Endodermal cell (in vitro differentiated cells): ENCODE measurements at regions not wholly inside any gene's neighbourhood (a gene's known extent, or its start where the extent isn't known, plus 50 kb on each side); places are given as distances from the start of the nearest gene placed in this dataset.

Experiments
- DNase-seq: peaks from one replicate; pipeline ENCODE4 v3.0.0-alpha.2; 2017
- H3K27ac ChIP-seq: 2 replicates; pipeline ENCODE4 v1.5.1; 2013; ENCODE audit warnings: mild to moderate bottlenecking, low read depth, low read length, moderate library complexity
- H3K27me3 ChIP-seq: 2 replicates; pipeline ENCODE4 v1.6.1; 2013; ENCODE audit warnings: mild to moderate bottlenecking, low read length, moderate library complexity; ENCODE audit not compliant: insufficient read depth, control insufficient read depth, poor library complexity, severe bottlenecking
- H3K36me3 ChIP-seq: 2 replicates; pipeline ENCODE4 v1.7.0; 2013; ENCODE audit warnings: mild to moderate bottlenecking, low read length, moderate library complexity; ENCODE audit not compliant: control insufficient read depth, insufficient read depth
- H3K4me1 ChIP-seq: one replicate; pipeline ENCODE4 v1.7.0; 2013; ENCODE audit warnings: low read length; ENCODE audit not compliant: control insufficient read depth, insufficient read depth
- H3K4me3 ChIP-seq: 2 replicates; pipeline ENCODE4 v1.5.1; 2013; ENCODE audit warnings: mild to moderate bottlenecking, low read length, moderate library complexity
- H3K9ac ChIP-seq: 2 replicates; pipeline ENCODE4 v1.6.1; 2013; ENCODE audit warnings: mild to moderate bottlenecking, low read length, moderate library complexity; ENCODE audit not compliant: poor library complexity, severe bottlenecking; ENCODE audit errors: extremely low read depth
- H3K9me3 ChIP-seq: 2 replicates; pipeline ENCODE4 v1.6.1; 2013; ENCODE audit warnings: mild to moderate bottlenecking, low read length, moderate library complexity; ENCODE audit not compliant: control insufficient read depth
- H3K27ac Mint-ChIP-seq: 2 replicates; pipeline ENCODE4 v1.8.0; 2020; ENCODE audit warnings: mixed read lengths
- H3K27me3 Mint-ChIP-seq: 2 replicates; pipeline ENCODE4 v1.8.0; 2021; ENCODE audit warnings: mild to moderate bottlenecking, mixed read lengths; ENCODE audit not compliant: insufficient read depth
- H3K36me3 Mint-ChIP-seq: 2 replicates; pipeline ENCODE4 v1.8.0; 2020; ENCODE audit warnings: low read depth, mixed read lengths
- H3K4me1 Mint-ChIP-seq: 2 replicates; pipeline ENCODE4 v1.8.0; 2020; ENCODE audit warnings: mixed read lengths
- H3K4me3 Mint-ChIP-seq: 2 replicates; pipeline ENCODE4 v1.8.0; 2020; ENCODE audit warnings: mild to moderate bottlenecking, moderate library complexity, mixed read lengths
- H3K9me3 Mint-ChIP-seq: 2 replicates; pipeline ENCODE4 v1.8.0; 2020; ENCODE audit warnings: mild to moderate bottlenecking, mixed read lengths
- CTCF ChIP-seq: fragments of 200-600 bp; sonication (generic); conservative IDR thresholded peaks from 2 replicates; pipeline ENCODE4 v1.5.0; 2021; ENCODE audit warnings: antibody characterized with exemption, mild to moderate bottlenecking
- WGBS, 2 experiments: methylation state at CpG; one replicate each; pipeline versions ENCODE4 v1.1.5 to v1.1.7; 2013; ENCODE audit warnings: missing lambda C conversion rate in 2 of 2, mixed read lengths in 1 of 2; ENCODE audit not compliant: insufficient coverage in 1 of 2, insufficient read length in 1 of 2; 5-methylcytosine and 5-hydroxymethylcytosine counted together

- TF ChIP-seq CTCF: no peak
- H3K27me3 Mint-ChIP-seq: no peaks in the 10 kb centered on the region
- Histone ChIP-seq H3K4me3 (no peak overlapping the region), H3K9ac (no peak overlapping the region), H3K36me3 (no peaks in the 10 kb centered on the region), H3K4me1 (no peaks in the 10 kb centered on the region), H3K9me3 (no peaks in the 10 kb centered on the region), H3K27ac (no peak overlapping the region), H3K27me3 (no peaks in the 10 kb centered on the region)
- no peak overlapping the region for H3K27ac Mint-ChIP-seq
- WGBS, 2 experiments: 92 to 97% methylated on average over 5 to 7 of the region's 7 CpGs
- H3K36me3 Mint-ChIP-seq: no peaks in the 10 kb centered on the region
- H3K4me3 Mint-ChIP-seq: no peak overlapping the region
- H3K4me1 Mint-ChIP-seq: peaks cover 3% of the 10 kb centered on the region
- DNase-seq: no peak
- H3K9me3 Mint-ChIP-seq: peaks cover 6% of the 10 kb centered on the region
Measured at GRCh38 chr7:3152714-3153113, 109.0 kb upstream of the CARD11 start.

DNA sequence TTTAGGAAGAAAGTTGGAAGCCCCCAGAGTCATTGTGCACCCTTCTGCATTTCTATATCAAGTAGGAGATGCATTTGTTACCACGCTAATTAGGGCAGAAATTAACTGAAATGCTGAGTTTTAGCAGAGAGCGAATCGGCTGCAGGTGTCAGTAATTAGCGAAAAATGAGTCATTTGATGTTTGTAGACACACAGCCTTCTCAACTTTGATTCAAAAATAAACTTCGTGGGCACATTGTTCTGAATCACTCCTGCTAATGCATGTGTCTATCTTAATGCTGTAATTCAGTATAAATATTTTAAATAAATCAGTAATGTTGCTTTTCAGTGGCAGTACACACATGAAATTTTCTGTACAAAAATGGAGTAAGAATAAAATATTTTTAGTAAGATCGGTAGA is 109.5 kb upstream of the CARD11 start:
- Mint-ChIP-seq H3K27ac (no peak overlapping the region), H3K36me3 (no peaks in the 10 kb centered on the region), H3K4me1 (peaks cover 7% of the 10 kb centered on the region), H3K27me3 (no peaks in the 10 kb centered on the region), H3K4me3 (no peak overlapping the region), H3K9me3 (peaks cover 6% of the 10 kb centered on the region)
- Histone ChIP-seq H3K9ac (no peak overlapping the region), H3K36me3 (no peaks in the 10 kb centered on the region), H3K9me3 (no peaks in the 10 kb centered on the region), H3K27me3 (no peaks in the 10 kb centered on the region), H3K4me1 (no peaks in the 10 kb centered on the region), H3K4me3 (no peak overlapping the region), H3K27ac (no peak overlapping the region)
- TF ChIP-seq CTCF: no peak
- 93 to 97% methylated on average over 6 of the region's 6 CpGs for WGBS, 2 experiments
- DNase-seq: no peak

GRCh38 chr7:3154317-3154716 is 110.7 kb upstream of the CARD11 start:
- H3K9ac ChIP-seq: no peak overlapping the region
- Mint-ChIP-seq H3K4me3 (no peak overlapping the region), H3K4me1 (peaks cover 7% of the 10 kb centered on the region), H3K9me3 (peaks cover 6% of the 10 kb centered on the region), H3K36me3 (no peaks in the 10 kb centered on the region), H3K27me3 (peaks cover 2% of the 10 kb centered on the region), H3K27ac (no peak overlapping the region)
- no peaks in the 10 kb centered on the region for H3K36me3 ChIP-seq
- H3K4me1 ChIP-seq: no peaks in the 10 kb centered on the region
- no peak for TF ChIP-seq CTCF
- WGBS, 2 experiments: 87% methylated on average over 5 of the region's 5 CpGs; no CpG with 5 or more reads in 1 of the 2 experiments
- no peak for DNase-seq
- H3K9me3 ChIP-seq: no peaks in the 10 kb centered on the region
- no peak overlapping the region for H3K4me3 ChIP-seq
- H3K27me3 ChIP-seq: no peaks in the 10 kb centered on the region
- no peak overlapping the region for H3K27ac ChIP-seq
